ES-I3 (cell line): ENCODE measurements at regions not wholly inside any gene's neighbourhood (a gene's known extent, or its start where the extent isn't known, plus 50 kb on each side); places are given as distances from the start of the nearest gene placed in this dataset.

Experiments used
- H3K36me3 ChIP-seq: 2 replicates; pipeline ENCODE4 v1.6.1; 2013; ENCODE audit warnings: mild to moderate bottlenecking, low read length, control low read depth, moderate library complexity; ENCODE audit not compliant: insufficient read depth
- H3K4me1 ChIP-seq: 2 replicates; pipeline ENCODE4 v1.6.1; 2013; ENCODE audit warnings: mild to moderate bottlenecking, control low read depth, low read length; ENCODE audit not compliant: insufficient read depth
- H3K9ac ChIP-seq: 2 replicates; pipeline ENCODE4 v1.6.1; 2013; ENCODE audit warnings: low read depth, mild to moderate bottlenecking, low read length, moderate library complexity
- H3K9me3 ChIP-seq: 2 replicates; pipeline ENCODE4 v1.6.1; 2013; ENCODE audit warnings: mild to moderate bottlenecking, low read length, moderate library complexity; ENCODE audit not compliant: control insufficient read depth, insufficient read depth

GRCh38 chr12:58254463-58255100 is 313.2 kb downstream of the ATP23 start:
- H3K36me3 ChIP-seq, result no peaks in the 10 kb centered on the region
- no peaks in the 10 kb centered on the region for H3K4me1 ChIP-seq
- H3K9ac ChIP-seq, result no peak overlapping the region; the same call in 1 of the 2 replicates
- no peaks in the 10 kb centered on the region for H3K9me3 ChIP-seq

GRCh38 chr12:58262796-58263195 is 321.4 kb downstream of the ATP23 start:
- H3K4me1 ChIP-seq, result no peaks in the 10 kb centered on the region
- no peak overlapping the region for H3K9ac ChIP-seq
- H3K9me3 ChIP-seq, result no peaks in the 10 kb centered on the region; the same call in 1 of the 2 replicates
- H3K36me3 ChIP-seq, result no peaks in the 10 kb centered on the region

- no peaks in the 10 kb centered on the region; the same call in 1 of the 2 replicates for H3K9me3 ChIP-seq
- no peaks in the 10 kb centered on the region for H3K4me1 ChIP-seq
- no peak overlapping the region for H3K9ac ChIP-seq
Measured at GRCh38 chr12:58263816-58264215, 322.4 kb downstream of the ATP23 start.

GRCh38 chr12:58268069-58268468 is 326.7 kb downstream of the ATP23 start:
- H3K9me3 ChIP-seq, result no peaks in the 10 kb centered on the region; the same call in 1 of the 2 replicates
- no peaks in the 10 kb centered on the region for H3K4me1 ChIP-seq
- no peak overlapping the region for H3K9ac ChIP-seq
- no peaks in the 10 kb centered on the region for H3K36me3 ChIP-seq

More at GRCh38 chr12:58263816-58264215, 322.4 kb downstream of the ATP23 start:
- H3K36me3 ChIP-seq, result no peaks in the 10 kb centered on the region

- Histone ChIP-seq H3K9me3 (no peaks in the 10 kb centered on the region; the same call in 1 of the 2 replicates), H3K36me3 (no peaks in the 10 kb centered on the region), H3K9ac (no peak overlapping the region), H3K4me1 (no peaks in the 10 kb centered on the region)
Measured at GRCh38 chr12:58269476-58269875, 328.1 kb downstream of the ATP23 start.

GRCh38 chr12:58270966-58271705 is 329.8 kb downstream of the ATP23 start:
- H3K4me1 ChIP-seq, result no peaks in the 10 kb centered on the region
- no peaks in the 10 kb centered on the region; the same call in 1 of the 2 replicates for H3K9me3 ChIP-seq
- H3K36me3 ChIP-seq, result no peaks in the 10 kb centered on the region
- H3K9ac ChIP-seq, result no peak overlapping the region

- peaks cover 3% of the 10 kb centered on the region; the same call in 1 of the 2 replicates for H3K9me3 ChIP-seq
- no peak overlapping the region for H3K9ac ChIP-seq
- H3K4me1 ChIP-seq, result no peaks in the 10 kb centered on the region
- no peaks in the 10 kb centered on the region for H3K36me3 ChIP-seq
Measured at GRCh38 chr12:58272461-58272860, 331.1 kb downstream of the ATP23 start.

- Histone ChIP-seq H3K36me3 (no peaks in the 10 kb centered on the region), H3K4me1 (no peaks in the 10 kb centered on the region)
Measured at GRCh38 chr12:58277231-58277630, 335.9 kb downstream of the ATP23 start.

GRCh38 chr12:58283553-58283952 is 342.2 kb downstream of the ATP23 start:
- Histone ChIP-seq H3K36me3 (no peaks in the 10 kb centered on the region), H3K9me3 (peaks cover 4% of the 10 kb centered on the region; the same call in 1 of the 2 replicates), H3K4me1 (no peaks in the 10 kb centered on the region), H3K9ac (no peak overlapping the region)

More at GRCh38 chr12:58277231-58277630, 335.9 kb downstream of the ATP23 start:
- no peak overlapping the region for H3K9ac ChIP-seq
- peaks cover 7% of the 10 kb centered on the region; the same call in 1 of the 2 replicates for H3K9me3 ChIP-seq

- Histone ChIP-seq H3K9ac (no peak overlapping the region), H3K4me1 (no peaks in the 10 kb centered on the region), H3K36me3 (no peaks in the 10 kb centered on the region), H3K9me3 (peaks cover 4% of the 10 kb centered on the region; the same call in 1 of the 2 replicates)
Measured at GRCh38 chr12:58285551-58285950, 344.2 kb downstream of the ATP23 start.

- no peak overlapping the region for H3K9ac ChIP-seq
- peaks cover 1% of the 10 kb centered on the region; the same call in 1 of the 2 replicates for H3K9me3 ChIP-seq
- no peaks in the 10 kb centered on the region for H3K36me3 ChIP-seq
- H3K4me1 ChIP-seq, result no peaks in the 10 kb centered on the region
Measured at GRCh38 chr12:58286353-58286752, 345.0 kb downstream of the ATP23 start.

GRCh38 chr12:58288190-58288589 is 346.8 kb downstream of the ATP23 start:
- H3K9me3 ChIP-seq, result no peaks in the 10 kb centered on the region
- no peaks in the 10 kb centered on the region for H3K4me1 ChIP-seq
- no peak overlapping the region for H3K9ac ChIP-seq
- no peaks in the 10 kb centered on the region for H3K36me3 ChIP-seq

- Histone ChIP-seq H3K4me1 (no peaks in the 10 kb centered on the region), H3K36me3 (no peaks in the 10 kb centered on the region), H3K9ac (no peak overlapping the region), H3K9me3 (no peaks in the 10 kb centered on the region)
Measured at GRCh38 chr12:58291106-58291505, 349.7 kb downstream of the ATP23 start.

- H3K9me3 ChIP-seq, result no peaks in the 10 kb centered on the region
- H3K9ac ChIP-seq, result no peak overlapping the region
- no peaks in the 10 kb centered on the region for H3K36me3 ChIP-seq
- H3K4me1 ChIP-seq, result peaks cover 6% of the 10 kb centered on the region; the same call in 1 of the 2 replicates
Measured at GRCh38 chr12:58293308-58293982, 352.1 kb downstream of the ATP23 start.
